OCI-LY1 (cell line): ENCODE measurements at regions not wholly inside any gene's neighbourhood (a gene's known extent, or its start where the extent isn't known, plus 50 kb on each side); places are given as distances from the start of the nearest gene placed in this dataset.

Experiments
- CTCF ChIP-seq: fragments of 200-600 bp; sonication (generic), shearing (Covaris generic); IDR thresholded peaks from 2 replicates; pipeline ENCODE4 v1.5.1; 2017; ENCODE audit warnings: mild to moderate bottlenecking, antibody characterized with exemption, low read length, moderate library complexity, mixed read lengths
- EZH2 ChIP-seq: fragments of 200-600 bp; sonication (generic), shearing (Covaris generic); IDR thresholded peaks from 2 replicates; pipeline ENCODE4 v1.8.0; 2017; ENCODE audit warnings: borderline replicate concordance, mixed run types, mild to moderate bottlenecking, antibody characterized with exemption, low read length, moderate library complexity, mixed read lengths

- TF ChIP-seq CTCF (no peak), EZH2 (no peak)
Measured at GRCh38 chr6:91606148-91606901, 1019.5 kb upstream of the MAP3K7 start.
